GM10248 (cell line): ENCODE measurements at regions not wholly inside any gene's neighbourhood (a gene's known extent, or its start where the extent isn't known, plus 50 kb on each side); places are given as distances from the start of the nearest gene placed in this dataset.

ENCODE experiments used
- CTCF ChIA-PET: fragments of 300-600 bp; sonication (Branson Sonifier 250); formaldehyde crosslinking; extraction: SDS; loops from one replicate; lab custom pipeline; 2021; ENCODE audit warnings: antibody characterized with exemption; lab: Yijun Ruan, JAX
- POLR2A ChIA-PET: fragments of 350-650 bp; sonication (Branson Sonifier 250); formaldehyde crosslinking; extraction: SDS; loops from one replicate; lab custom pipeline; 2020; ENCODE audit warnings: antibody characterized with exemption; lab: Yijun Ruan, JAX
- DNase-seq: peaks from one replicate; pipeline ENCODE4 v3.0.0; 2012; ENCODE audit errors: extremely low spot score
- TF ChIP-seq, protein P1 (sequence below): IDR thresholded peaks from 2 replicates; pipeline ENCODE4 v1.5.1; 2012; ENCODE audit warnings: mild to moderate bottlenecking, low read depth; ENCODE audit errors: extremely low read depth, missing control alignments, control extremely low read depth

DNA sequence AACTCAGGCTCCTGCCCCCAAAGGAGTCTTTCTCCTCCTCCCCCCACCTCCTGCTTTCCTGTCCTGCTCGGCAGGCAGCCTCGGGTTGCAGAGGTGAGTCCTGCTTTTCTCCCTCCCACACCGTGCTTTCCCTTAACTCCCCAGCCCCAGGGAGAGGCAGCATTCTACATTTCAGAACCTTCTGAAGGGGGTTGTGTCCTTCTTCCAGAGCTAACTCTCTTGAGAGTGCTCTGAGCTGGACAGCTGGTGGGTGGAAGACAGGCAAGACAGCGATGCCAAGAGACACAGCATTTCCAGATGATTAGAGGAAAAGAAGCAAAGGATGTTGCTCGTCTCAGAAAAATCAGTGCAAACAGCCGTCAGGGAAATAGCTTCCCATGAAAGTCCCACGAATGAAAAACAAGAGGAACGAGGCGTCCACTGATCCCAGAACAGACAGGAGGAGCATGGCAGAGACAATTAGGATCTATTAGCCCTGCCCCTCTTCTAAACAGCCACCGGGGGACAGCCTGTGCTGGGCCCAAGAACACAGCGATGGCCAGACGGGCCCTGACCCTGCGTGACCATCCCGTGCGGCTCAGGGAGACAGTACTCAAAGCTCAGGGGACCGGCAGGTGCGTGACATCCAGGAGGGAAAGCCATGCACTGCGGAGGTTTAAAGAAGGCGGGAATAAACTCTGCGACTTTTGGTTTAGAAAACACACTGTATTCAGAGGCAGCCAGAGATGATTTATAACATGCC is 216.5 kb upstream of the RTL1 start:
- TF ChIP-seq, protein P1, sequence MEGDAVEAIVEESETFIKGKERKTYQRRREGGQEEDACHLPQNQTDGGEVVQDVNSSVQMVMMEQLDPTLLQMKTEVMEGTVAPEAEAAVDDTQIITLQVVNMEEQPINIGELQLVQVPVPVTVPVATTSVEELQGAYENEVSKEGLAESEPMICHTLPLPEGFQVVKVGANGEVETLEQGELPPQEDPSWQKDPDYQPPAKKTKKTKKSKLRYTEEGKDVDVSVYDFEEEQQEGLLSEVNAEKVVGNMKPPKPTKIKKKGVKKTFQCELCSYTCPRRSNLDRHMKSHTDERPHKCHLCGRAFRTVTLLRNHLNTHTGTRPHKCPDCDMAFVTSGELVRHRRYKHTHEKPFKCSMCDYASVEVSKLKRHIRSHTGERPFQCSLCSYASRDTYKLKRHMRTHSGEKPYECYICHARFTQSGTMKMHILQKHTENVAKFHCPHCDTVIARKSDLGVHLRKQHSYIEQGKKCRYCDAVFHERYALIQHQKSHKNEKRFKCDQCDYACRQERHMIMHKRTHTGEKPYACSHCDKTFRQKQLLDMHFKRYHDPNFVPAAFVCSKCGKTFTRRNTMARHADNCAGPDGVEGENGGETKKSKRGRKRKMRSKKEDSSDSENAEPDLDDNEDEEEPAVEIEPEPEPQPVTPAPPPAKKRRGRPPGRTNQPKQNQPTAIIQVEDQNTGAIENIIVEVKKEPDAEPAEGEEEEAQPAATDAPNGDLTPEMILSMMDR: no peak
- ChIA-PET CTCF (no interaction called here), POLR2A (no interaction called here)
- no peak for DNase-seq

DNA sequence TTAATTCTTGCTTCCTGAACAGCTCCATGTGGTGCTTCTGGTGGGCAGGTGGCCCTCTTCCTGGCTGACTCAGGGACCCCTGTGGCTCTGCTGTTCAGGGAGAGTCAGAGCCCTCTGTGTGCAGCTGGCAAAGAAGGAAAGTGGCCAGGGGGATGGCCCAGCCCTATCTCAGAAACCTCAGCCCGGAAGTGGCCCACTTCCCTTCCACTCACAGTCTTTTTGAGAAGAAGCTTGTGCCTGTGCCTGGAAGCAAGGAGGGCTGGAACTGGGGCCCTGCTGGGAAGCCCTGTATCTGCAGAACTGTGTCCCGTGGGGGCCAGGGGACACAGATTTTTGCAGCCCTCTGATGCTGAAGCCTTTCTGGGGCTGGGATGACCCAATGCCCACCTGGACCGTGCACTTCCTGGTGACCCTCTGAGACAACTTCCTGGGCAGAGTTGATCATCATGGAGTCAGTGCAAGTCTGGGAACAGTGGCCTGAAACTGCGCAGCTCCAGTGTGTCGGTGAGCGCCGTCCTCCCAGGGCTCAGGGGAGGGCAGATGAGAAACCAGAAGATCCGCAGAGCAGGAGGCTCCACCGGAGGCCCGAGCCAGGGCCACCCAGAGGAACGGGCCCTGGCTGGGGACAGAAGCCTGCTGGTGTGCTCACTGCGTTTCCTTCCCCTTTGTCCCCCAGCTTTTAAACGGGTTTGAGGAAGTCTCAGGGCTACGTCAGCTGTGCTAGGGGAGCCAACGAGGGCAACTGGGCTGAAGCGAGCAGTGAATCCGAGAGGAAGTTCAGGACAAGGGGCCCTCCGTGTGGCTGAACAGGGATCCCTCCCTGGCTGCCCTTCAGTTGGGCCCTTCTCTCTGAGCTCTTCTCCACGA is 217.4 kb upstream of the RTL1 start:
- TF ChIP-seq, protein P1: no peak
- CTCF ChIA-PET: no interaction called here
- POLR2A ChIA-PET: no interaction called here
- no peak for DNase-seq

DNA sequence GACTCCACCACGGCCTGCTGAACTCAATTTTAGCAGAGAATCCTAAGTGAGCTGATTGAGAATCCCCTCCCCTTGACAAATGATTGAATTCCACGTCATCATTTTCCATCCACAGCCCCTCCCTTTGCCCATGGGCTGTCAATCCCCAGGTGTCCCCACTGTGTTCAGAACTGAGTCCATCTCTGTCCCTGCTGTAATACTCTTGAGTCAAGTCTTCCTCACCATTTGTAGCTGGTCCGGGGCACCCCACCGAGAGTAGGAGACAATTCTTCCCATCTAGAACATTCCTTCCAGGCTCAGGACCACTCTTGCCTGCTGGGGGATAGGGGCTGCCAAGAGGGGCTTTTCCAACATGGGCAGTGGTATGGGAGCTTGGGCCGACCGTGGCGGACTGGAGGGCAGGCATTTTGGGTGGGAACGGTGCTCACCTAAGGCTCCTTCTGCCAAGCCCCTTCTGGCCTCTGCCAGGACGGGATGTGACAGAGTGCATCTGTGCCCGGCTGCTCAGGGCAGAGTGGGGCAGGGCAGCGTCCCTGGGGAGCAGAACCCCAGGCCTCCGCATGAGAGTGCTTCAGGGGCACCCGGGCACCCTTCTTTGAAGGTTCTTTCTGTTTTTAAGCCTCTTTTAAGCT is 218.1 kb upstream of the RTL1 start:
- CTCF ChIA-PET: no interaction called here
- POLR2A ChIA-PET: no interaction called here
- TF ChIP-seq, protein P1: no peak
- no peak for DNase-seq

DNA sequence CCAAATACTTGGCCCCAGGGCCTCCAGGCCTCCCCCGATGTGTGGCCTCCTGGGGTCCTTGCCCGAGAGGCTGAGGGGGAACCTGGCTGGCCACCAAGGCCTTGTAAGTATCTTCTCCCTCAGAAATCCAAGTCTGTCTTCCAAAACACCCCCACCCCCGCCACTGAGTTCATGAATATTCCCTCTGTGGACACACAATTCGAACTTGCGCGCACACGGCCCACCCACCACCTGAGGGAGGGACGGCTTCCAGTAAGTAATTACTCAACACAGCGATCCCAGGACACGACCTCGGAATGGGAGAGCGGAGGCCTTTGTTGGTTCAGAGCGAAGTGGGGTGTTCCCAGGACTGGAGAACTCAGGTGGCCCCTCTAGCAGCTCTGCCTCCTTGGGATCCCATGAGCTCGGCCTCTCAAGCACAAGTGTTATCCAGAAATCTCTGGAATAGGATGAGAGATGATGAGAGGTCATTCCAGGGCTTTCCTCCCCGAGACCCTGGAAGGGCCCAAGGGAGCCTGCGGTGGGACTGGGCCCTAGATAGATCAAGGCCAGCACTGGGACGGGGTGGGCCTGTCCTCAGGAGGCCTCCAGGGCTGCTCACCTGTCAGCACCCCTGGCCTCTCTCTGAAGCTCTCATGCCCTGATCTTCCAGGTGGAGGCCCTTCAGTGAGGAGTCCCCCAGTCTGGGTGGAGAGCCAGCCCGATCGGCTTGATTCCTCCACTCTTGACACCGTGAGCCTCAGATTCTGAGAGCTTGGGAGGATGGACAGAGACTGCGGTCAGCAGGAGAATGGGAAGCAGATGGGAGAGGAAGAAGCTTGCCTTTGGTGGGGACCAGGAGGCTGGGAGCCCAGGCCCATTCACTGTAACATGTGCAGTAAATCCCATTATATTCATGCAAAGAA is 219.0 kb upstream of the RTL1 start:
- DNase-seq: no peak
- TF ChIP-seq, protein P1: no peak
- ChIA-PET POLR2A (no interaction called here), CTCF (interaction anchor here (1.1 kb wide), 1 partner anchor 25 kb away, joined by 3 read pairs; no protein-coding TSS in a partner anchor)

DNA sequence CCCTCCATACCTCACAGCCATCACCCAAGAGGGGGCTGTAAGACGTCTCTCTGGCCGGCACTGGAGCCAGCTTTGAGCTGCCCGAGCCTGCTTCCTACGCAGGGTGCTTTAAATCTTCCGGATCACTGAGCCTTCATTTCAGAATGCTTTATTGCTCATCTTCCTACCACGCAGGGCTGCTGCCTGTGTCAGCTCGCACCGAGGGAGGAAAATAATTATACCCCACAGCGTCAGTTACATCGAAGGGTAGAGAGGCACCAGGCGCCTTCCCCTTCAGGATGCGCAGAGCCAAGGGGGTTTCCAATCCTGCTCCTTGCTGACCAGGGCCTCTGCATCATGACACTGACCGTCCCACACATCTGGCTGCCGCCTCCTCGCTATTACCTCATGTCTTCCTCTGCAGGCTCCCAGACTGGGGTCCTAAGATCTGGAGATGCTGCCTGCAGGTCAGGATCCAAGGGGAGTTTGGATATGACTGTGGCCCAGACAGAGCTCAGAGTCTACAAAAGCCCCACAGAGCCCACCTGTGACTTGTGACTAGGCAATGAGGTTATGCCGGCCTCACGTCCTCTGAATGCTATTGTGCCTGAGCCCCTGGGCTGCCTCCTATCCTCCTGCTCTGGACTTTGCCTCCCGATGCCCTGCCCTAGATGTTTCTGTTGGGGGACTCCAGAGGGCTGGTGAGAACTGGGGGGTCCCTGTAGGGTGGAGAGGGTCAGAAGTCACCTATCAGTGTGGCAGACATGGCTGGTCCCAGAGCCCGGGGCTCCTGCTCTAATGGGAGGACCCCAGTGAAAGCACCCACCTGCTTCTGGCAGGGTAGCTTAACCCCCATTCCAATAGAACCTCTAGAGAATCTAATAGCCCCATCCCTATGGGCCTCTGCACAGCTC is 220.3 kb upstream of the RTL1 start:
- no peak for DNase-seq
- TF ChIP-seq, protein P1: no peak
- ChIA-PET CTCF (interaction anchor here (1.1 kb wide), 1 partner anchor 26 kb away, joined by 3 read pairs; no protein-coding TSS in a partner anchor), POLR2A (no interaction called here)
